Smooth muscle cell (in vitro differentiated cells): ENCODE measurements at regions not wholly inside any gene's neighbourhood (a gene's known extent, or its start where the extent isn't known, plus 50 kb on each side); places are given as distances from the start of the nearest gene placed in this dataset.
"Not testable (repeated sequence)": the region's sequence is repeated elsewhere in the genome, so short reads cannot be mapped to it uniquely, and the experiment has no call there.

ENCODE experiments used
- DNase-seq: peaks from one replicate; lab custom pipeline; 2025; ENCODE audit not compliant: unreplicated experiment; lab: John Stamatoyannopoulos, UW
- H2AFZ ChIP-seq: fragments of 200-600 bp; sonication (generic); 2 replicates; pipeline ENCODE4 v1.6.0; 2016; ENCODE audit warnings: antibody characterized with exemption, low read depth, mild to moderate bottlenecking
- H3F3A ChIP-seq: fragments of 200-600 bp; sonication (generic); 2 replicates; pipeline ENCODE4 v1.6.0; 2017; ENCODE audit warnings: antibody characterized with exemption, low read depth
- H3K27ac ChIP-seq: fragments of 200-600 bp; sonication (generic); 2 replicates; pipeline ENCODE4 v1.5.1; 2016; ENCODE audit warnings: low read depth, mild to moderate bottlenecking
- H3K27me3 ChIP-seq: fragments of 200-600 bp; sonication (generic); 2 replicates; pipeline ENCODE4 v1.6.1; 2016; ENCODE audit warnings: low read depth, mild to moderate bottlenecking
- H3K36me3 ChIP-seq: fragments of 200-600 bp; sonication (generic); 2 replicates; pipeline ENCODE4 v1.5.1; 2016; ENCODE audit warnings: low read depth
- H3K4me1 ChIP-seq: fragments of 200-600 bp; sonication (generic); 2 replicates; pipeline ENCODE4 v1.5.1; 2016; ENCODE audit warnings: low read depth
- H3K4me2 ChIP-seq: fragments of 200-600 bp; sonication (generic); 2 replicates; pipeline ENCODE4 v1.6.0; 2016; ENCODE audit warnings: mild to moderate bottlenecking
- H3K4me3 ChIP-seq: fragments of 200-600 bp; sonication (generic); 2 replicates; pipeline ENCODE4 v1.5.1; 2016; ENCODE audit warnings: mild to moderate bottlenecking
- H3K79me2 ChIP-seq: fragments of 200-600 bp; sonication (generic); 2 replicates; pipeline ENCODE4 v1.6.0; 2016; ENCODE audit warnings: low read depth, mild to moderate bottlenecking
- H3K9ac ChIP-seq: fragments of 200-600 bp; sonication (generic); 2 replicates; pipeline ENCODE4 v1.6.0; 2016; ENCODE audit warnings: low read depth
- H3K9me3 ChIP-seq: fragments of 200-600 bp; sonication (generic); replicated peaks from 2 replicates; pipeline ENCODE4 v1.5.1; 2016; ENCODE audit warnings: low read depth
- H4K20me1 ChIP-seq: fragments of 200-600 bp; sonication (generic); 2 replicates; pipeline ENCODE4 v1.6.0; 2016; ENCODE audit warnings: low read depth
- WGBS: methylation state at CpG from one replicate; pipeline ENCODE4 v1.1.7; 2016; ENCODE audit warnings: low lambda C conversion rate; 5-methylcytosine and 5-hydroxymethylcytosine counted together
- TF ChIP-seq, protein P1 (sequence below): fragments of 200-600 bp; sonication (generic); IDR thresholded peaks from 2 replicates; pipeline ENCODE4 v1.5.1; 2017; ENCODE audit warnings: borderline replicate concordance, mild to moderate bottlenecking, antibody characterized with exemption; ENCODE audit not compliant: insufficient read depth, poor library complexity, severe bottlenecking

DNA sequence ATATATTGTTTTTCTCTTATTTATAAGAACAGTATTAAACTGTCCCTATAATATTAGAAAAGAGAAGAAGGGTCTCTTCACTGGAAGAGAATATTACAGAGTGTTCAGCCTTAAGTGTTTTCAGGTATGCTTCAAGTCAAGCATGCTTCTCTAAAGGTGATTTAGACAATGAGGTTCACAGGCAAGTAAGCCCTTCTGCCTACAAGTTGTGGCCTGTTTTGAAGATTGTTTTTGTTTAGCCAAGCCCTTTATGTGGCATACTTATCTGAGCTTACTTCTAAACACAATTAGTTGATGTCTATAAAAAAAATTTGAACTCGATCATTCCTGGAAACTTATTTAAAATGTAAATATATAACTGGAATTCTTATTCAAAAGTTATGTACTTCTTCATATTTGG, 343.8 kb upstream of the CDH18 start:
- Histone ChIP-seq H3K9me3 (no peaks in the 10 kb centered on the region), H3K36me3 (no peaks in the 10 kb centered on the region)
- TF ChIP-seq, protein P1, sequence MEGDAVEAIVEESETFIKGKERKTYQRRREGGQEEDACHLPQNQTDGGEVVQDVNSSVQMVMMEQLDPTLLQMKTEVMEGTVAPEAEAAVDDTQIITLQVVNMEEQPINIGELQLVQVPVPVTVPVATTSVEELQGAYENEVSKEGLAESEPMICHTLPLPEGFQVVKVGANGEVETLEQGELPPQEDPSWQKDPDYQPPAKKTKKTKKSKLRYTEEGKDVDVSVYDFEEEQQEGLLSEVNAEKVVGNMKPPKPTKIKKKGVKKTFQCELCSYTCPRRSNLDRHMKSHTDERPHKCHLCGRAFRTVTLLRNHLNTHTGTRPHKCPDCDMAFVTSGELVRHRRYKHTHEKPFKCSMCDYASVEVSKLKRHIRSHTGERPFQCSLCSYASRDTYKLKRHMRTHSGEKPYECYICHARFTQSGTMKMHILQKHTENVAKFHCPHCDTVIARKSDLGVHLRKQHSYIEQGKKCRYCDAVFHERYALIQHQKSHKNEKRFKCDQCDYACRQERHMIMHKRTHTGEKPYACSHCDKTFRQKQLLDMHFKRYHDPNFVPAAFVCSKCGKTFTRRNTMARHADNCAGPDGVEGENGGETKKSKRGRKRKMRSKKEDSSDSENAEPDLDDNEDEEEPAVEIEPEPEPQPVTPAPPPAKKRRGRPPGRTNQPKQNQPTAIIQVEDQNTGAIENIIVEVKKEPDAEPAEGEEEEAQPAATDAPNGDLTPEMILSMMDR: no peak

DNA sequence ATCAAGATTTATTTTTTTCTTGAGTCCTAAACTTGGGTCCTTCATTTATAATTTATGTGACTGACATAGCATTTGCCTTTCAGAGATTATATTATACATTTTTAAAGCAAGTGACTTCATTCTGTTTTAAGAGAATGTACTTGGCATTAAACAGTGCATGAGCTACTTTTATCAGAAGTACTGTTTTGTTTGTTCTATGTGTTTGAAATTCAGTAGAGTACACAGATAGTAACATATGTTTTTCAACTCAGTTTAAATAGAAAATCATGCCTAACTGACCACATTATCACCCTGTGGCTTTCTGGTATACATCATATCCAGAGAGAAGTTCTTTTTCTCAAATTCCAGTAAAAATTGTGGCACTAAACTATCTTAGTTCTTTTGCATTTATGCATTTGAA, 335.3 kb upstream of the CDH18 start:
- Histone ChIP-seq H3K9ac (no peak overlapping the region), H3K4me2 (no peak overlapping the region), H4K20me1 (no peaks in the 10 kb centered on the region), H3K4me1 (no peaks in the 10 kb centered on the region), H3K27me3 (no peaks in the 10 kb centered on the region), H3K27ac (no peak overlapping the region), H3K36me3 (no peaks in the 10 kb centered on the region), H3F3A (no peaks in the 10 kb centered on the region), H3K79me2 (no peaks in the 10 kb centered on the region), H3K9me3 (no peaks in the 10 kb centered on the region), H3K4me3 (no peak overlapping the region), H2AFZ (no peak overlapping the region)
- TF ChIP-seq, protein P1: no peak
- DNase-seq: no peak

More for the DNA sequence above, 343.8 kb upstream of the CDH18 start:
- Histone ChIP-seq H3K79me2 (no peaks in the 10 kb centered on the region), H3K4me2 (no peak overlapping the region), H4K20me1 (no peaks in the 10 kb centered on the region), H3K27ac (no peak overlapping the region), H2AFZ (no peak overlapping the region), H3F3A (no peaks in the 10 kb centered on the region), H3K9ac (no peak overlapping the region), H3K4me1 (no peaks in the 10 kb centered on the region), H3K4me3 (no peak overlapping the region), H3K27me3 (no peaks in the 10 kb centered on the region)
- no peak for DNase-seq
- WGBS: 79% methylated on average over 1 of the region's 1 CpG

DNA sequence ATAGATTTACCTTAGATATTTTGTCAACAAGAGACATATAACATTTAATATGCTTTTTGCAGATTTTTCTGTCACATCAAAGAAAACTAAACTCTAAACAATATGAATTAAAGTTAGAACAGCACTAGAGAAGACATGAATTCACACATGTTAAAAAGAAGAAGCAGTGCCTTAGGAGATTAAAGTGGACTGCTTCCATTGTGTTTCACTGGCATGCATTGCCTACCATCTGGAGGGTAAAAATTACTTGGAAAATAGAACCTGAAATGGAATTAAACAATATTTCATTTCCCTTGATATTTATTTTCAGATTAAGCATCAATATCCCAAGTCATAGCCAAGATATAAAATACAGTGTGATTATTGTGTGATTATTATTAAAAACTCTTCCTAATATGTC, 319.4 kb upstream of the CDH18 start:
- Histone ChIP-seq H4K20me1 (no peaks in the 10 kb centered on the region), H3K4me3 (no peak overlapping the region), H3F3A (no peaks in the 10 kb centered on the region), H3K4me2 (no peak overlapping the region), H3K9me3 (no peaks in the 10 kb centered on the region), H3K36me3 (no peaks in the 10 kb centered on the region), H3K9ac (no peak overlapping the region), H3K27ac (no peak overlapping the region), H3K27me3 (no peaks in the 10 kb centered on the region), H3K79me2 (no peaks in the 10 kb centered on the region), H2AFZ (no peak overlapping the region), H3K4me1 (no peaks in the 10 kb centered on the region)
- TF ChIP-seq, protein P1: no peak
- DNase-seq: no peak

DNA sequence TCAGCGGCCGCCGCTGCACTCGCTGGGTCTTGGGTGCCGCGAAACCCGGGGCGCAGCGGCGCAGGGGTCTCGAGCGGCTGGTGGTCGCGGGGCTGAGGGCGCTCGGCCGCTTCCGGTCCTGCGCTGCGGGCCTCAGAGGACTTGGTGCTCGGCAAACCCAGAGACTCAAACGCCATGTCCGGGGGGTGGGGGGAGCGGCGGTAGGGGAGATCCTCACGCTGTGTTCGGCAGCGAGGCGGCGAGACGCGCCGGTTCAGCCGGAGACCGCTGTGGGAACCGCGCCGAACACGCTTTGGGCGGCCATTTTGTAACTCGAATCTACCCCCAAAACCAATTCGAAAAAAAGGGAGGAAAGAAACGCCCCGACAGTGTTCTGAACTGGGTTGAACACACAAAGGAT, 317.5 kb upstream of the CDH18 start:
- Histone ChIP-seq H3K9me3 (no peaks in the 10 kb centered on the region), H3K27me3 (no peaks in the 10 kb centered on the region), H3K36me3 (no peaks in the 10 kb centered on the region), H3K4me1 (no peaks in the 10 kb centered on the region), H3F3A (no peaks in the 10 kb centered on the region), H3K4me3 (no peak overlapping the region), H3K79me2 (no peaks in the 10 kb centered on the region), H3K9ac (no peak overlapping the region), H4K20me1 (no peaks in the 10 kb centered on the region), H3K27ac (no peak overlapping the region), H2AFZ (no peak overlapping the region), H3K4me2 (no peak overlapping the region)
- TF ChIP-seq, protein P1: no peak
- 95% methylated on average over 42 of the region's 44 CpGs for WGBS
- DNase-seq: no peak

DNA sequence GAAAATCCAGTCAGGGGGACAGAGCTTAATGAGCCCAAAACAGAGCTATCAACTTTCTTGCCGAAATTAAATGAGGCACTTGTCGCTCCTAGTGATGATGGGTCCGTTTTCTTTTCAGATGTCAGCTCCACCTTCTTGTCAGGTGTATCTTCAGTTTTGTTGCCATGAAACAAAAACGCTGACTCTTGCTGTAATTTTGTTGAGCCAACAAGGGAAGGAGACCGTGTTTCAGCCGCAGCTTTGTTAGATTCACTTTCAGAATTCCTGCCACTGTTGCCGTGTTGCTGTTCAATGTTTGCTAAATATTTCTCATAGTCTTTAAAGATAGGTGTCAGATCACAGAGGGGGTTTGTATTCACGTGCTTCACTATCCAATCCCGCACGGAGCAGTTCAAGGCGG, 316.6 kb upstream of the CDH18 start:
- not testable (repeated sequence) for H4K20me1 ChIP-seq, H3K79me2 ChIP-seq, H3K4me3 ChIP-seq, H3K27ac ChIP-seq, H3K9me3 ChIP-seq, H3K9ac ChIP-seq, H3K4me2 ChIP-seq, H2AFZ ChIP-seq, DNase-seq, H3F3A ChIP-seq, H3K27me3 ChIP-seq, H3K4me1 ChIP-seq, H3K36me3 ChIP-seq
- WGBS: 94% methylated on average over 11 of the region's 11 CpGs
